CD4-positive, alpha-beta T cell treated with Interleukin-12 subunit alpha and Interleukin-12 subunit beta, for 1 hour (primary cell): ENCODE measurements at regions not wholly inside any gene's neighbourhood (a gene's known extent, or its start where the extent isn't known, plus 50 kb on each side); places are given as distances from the start of the nearest gene placed in this dataset.

ENCODE experiments used
- DNase-seq: peaks from one replicate; pipeline ENCODE4 v3.0.0-alpha.2; 2020

DNA sequence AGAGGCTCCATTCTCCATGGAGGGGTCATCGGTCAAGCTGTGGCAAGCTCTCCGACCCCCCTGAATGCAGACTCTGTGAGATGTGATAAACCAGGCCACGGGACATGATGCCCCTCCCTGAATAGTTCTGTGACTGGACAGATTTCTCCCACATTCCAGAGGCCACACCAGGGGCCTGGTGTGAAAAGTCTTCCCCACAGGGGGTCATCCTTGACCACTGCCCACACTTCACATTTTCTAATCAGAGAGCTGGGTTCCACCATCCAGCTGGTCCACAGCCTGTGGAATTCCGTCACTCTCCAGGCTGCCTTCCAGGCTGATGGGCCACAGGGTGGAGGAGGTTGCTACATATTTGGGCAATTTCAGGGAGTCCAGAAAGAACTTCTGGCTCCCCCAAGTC is 51.3 kb upstream of the CYRIA start:
- DNase-seq: no peak

DNA sequence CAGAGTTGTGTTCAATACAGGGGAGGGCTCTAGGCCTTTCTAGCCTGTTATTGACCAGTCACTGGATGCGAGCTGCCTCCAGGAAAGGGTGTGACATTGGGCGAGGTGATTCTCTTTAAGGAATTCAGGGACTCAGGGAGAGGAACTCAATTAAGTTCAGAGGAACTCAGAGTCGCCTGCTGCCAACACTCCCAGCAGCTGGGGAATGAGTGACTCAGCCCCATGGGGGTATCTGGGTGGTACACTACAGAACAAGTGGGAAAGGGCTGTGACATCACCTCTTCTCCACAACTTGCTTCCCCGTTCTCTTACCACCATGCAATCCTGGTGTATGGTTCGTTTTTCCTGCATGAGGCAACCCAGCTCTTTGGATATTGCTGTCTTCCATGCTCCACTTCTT is 50.4 kb upstream of the CYRIA start:
- no peak for DNase-seq
